ENCODE measurements at regions not wholly inside any gene's neighbourhood (a gene's known extent, or its start where the extent isn't known, plus 50 kb on each side); places are given as distances from the start of the nearest gene placed in this dataset.

DNA sequence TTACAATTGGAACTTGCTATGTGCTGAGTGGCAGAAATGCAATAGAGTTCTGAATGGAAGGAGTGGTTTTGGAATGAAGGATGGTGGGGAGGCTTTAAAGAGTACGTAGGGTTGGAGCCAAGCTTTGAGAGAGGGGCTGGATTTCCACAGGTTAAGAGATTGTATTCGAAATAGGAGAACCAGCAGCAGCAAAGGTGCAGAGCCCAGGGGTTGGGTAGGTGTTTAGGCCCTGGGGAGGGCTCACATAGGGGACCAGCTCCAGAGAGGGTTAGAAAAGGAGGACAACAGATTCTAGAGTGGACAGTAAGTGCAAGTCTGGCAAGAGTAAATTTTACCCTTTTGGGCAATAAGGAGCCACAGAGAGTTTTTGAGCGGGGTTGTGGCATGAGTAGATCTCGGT is 297.2 kb downstream of the RPS24 start:
- Mint-ChIP-seq H3K9me3 (peaks cover 12 to 20% (median 14%) of the 10 kb centered on the region in 3 donors), H3K4me1 (no peaks in the 10 kb centered on the region), H3K27ac (no peak overlapping the region), H3K36me3 (peaks cover 7% of the 10 kb centered on the region), H3K4me3 (no peak overlapping the region), H3K27me3 (peaks cover 0 to 11% of the 10 kb centered on the region in 2 donors)
- DNase-seq, result no peak
- Histone ChIP-seq H3K36me3 (ENCODE audit: control insufficient read depth in 2 of 2, extremely low read depth in 1 of 2, insufficient read depth in 1 of 2, low read length in 1 of 2) (no peaks in the 10 kb centered on the region), H3K9me3 (no peaks in the 10 kb centered on the region), H3K4me3 (ENCODE audit: control insufficient read depth in 1 of 2, extremely low read depth in 1 of 2, low read length in 1 of 2) (no peak overlapping the region), H3K27ac (ENCODE audit: low read length) (no peak overlapping the region), H3K4me1 (ENCODE audit: control insufficient read depth in 1 of 2, extremely low read depth in 1 of 2, insufficient read depth in 2 of 2, low read length in 2 of 2) (no peaks in the 10 kb centered on the region), H3K27me3 (replicated peaks in 1 of 2; ENCODE audit: control insufficient read depth in 2 of 2, extremely low read depth in 1 of 2, insufficient read depth in 2 of 2, low read length in 1 of 2) (peaks cover 0 to 31% of the 10 kb centered on the region in 2 experiments)
- CTCF ChIA-PET, result interaction anchor here in 1 of 2 donors (0.5 kb wide), 1 partner anchor 282 kb away, joined by 6 read pairs; no protein-coding TSS in a partner anchor
- ATAC-seq (replicated peaks in 1 of 4), result no peak
- POLR2A ChIA-PET, result no interaction called here
- 76% methylated on average over 4 of the region's 4 CpGs for WGBS (ENCODE audit: insufficient coverage)

DNA sequence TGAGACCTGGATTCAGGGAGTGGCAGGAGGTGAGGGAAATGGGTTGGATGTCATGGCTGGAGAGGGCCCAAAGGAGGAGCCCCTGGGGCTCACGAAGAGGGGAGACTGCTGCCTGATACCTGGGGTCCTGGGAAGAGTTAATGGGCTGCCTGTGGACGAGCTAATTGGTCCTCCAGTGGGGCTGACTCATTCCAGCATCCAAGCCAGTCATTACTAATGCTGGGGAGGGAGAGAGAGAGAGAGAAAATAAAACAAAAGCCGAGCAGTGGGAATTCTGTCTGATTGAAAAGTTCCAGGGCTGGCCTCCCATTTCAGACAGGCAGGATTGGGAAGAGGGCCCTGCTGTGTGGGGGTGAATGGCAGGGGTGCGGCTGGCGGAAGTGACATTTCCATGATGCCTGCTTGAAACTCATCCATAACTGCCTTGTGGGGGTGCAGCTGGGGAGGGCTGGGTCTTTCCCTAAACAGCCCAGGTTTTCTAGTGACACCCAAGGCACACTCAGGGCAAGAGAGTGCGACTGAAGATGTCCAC is 297.8 kb downstream of the RPS24 start:
- Mint-ChIP-seq H3K27me3 (peaks cover 0 to 11% of the 10 kb centered on the region in 2 donors), H3K4me1 (no peaks in the 10 kb centered on the region), H3K27ac (no peak overlapping the region), H3K36me3 (peaks cover 2% of the 10 kb centered on the region), H3K4me3 (no peak overlapping the region), H3K9me3 (peaks cover 7 to 14% (median 8%) of the 10 kb centered on the region in 3 donors)
- Histone ChIP-seq H3K4me1 (ENCODE audit: control insufficient read depth in 1 of 2, extremely low read depth in 1 of 2, insufficient read depth in 2 of 2, low read length in 2 of 2) (no peaks in the 10 kb centered on the region), H3K4me3 (ENCODE audit: control insufficient read depth in 1 of 2, extremely low read depth in 1 of 2, low read length in 1 of 2) (no peak overlapping the region), H3K36me3 (ENCODE audit: control insufficient read depth in 2 of 2, extremely low read depth in 1 of 2, insufficient read depth in 1 of 2, low read length in 1 of 2) (no peaks in the 10 kb centered on the region), H3K9me3 (no peaks in the 10 kb centered on the region), H3K27ac (ENCODE audit: low read length) (no peak overlapping the region), H3K27me3 (replicated peaks in 1 of 2; ENCODE audit: control insufficient read depth in 2 of 2, extremely low read depth in 1 of 2, insufficient read depth in 2 of 2, low read length in 1 of 2) (peaks cover 0 to 31% of the 10 kb centered on the region in 2 experiments)
- no peak for ATAC-seq (replicated peaks in 1 of 4)
- ChIA-PET CTCF (interaction anchor here in 1 of 2 donors (0.5 kb wide), 1 partner anchor 282 kb away, joined by 6 read pairs; no protein-coding TSS in a partner anchor), POLR2A (no interaction called here)
- DNase-seq, result no peak
- WGBS (ENCODE audit: insufficient coverage), result 91% methylated on average over 1 of the region's 6 CpGs

DNA sequence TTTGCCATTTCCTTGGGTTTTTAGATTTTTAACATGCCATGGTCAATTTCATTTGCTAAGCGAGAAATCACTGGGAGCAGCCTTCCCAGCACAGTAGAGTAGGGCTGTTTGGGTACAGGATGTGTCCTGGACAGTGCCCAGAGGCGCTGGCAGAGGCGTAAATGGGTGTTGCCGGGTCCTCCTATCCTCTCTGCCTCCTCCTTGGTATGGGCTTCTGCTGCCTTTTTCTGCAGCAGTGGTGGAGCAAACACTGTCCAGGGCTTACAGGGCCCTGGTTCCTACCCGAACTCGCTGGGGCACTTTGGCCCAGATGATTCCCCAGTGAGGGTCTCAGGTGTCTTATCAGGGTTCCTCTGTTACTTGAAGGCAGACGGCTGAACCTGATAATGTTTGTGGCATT is 298.3 kb downstream of the RPS24 start:
- Mint-ChIP-seq H3K9me3 (peaks cover 4 to 10% (median 5%) of the 10 kb centered on the region in 3 donors), H3K36me3 (no peaks in the 10 kb centered on the region), H3K27ac (no peak overlapping the region), H3K4me3 (no peak overlapping the region), H3K4me1 (no peaks in the 10 kb centered on the region), H3K27me3 (peaks cover 0 to 11% of the 10 kb centered on the region in 2 donors)
- Histone ChIP-seq H3K9me3 (no peaks in the 10 kb centered on the region), H3K4me3 (ENCODE audit: control insufficient read depth in 1 of 2, extremely low read depth in 1 of 2, low read length in 1 of 2) (no peak overlapping the region), H3K27me3 (replicated peaks in 1 of 2; ENCODE audit: control insufficient read depth in 2 of 2, extremely low read depth in 1 of 2, insufficient read depth in 2 of 2, low read length in 1 of 2) (peaks cover 0 to 31% of the 10 kb centered on the region in 2 experiments), H3K4me1 (ENCODE audit: control insufficient read depth in 1 of 2, extremely low read depth in 1 of 2, insufficient read depth in 2 of 2, low read length in 2 of 2) (no peaks in the 10 kb centered on the region), H3K36me3 (ENCODE audit: control insufficient read depth in 2 of 2, extremely low read depth in 1 of 2, insufficient read depth in 1 of 2, low read length in 1 of 2) (no peaks in the 10 kb centered on the region), H3K27ac (ENCODE audit: low read length) (no peak overlapping the region)
- peak in 1 of 35 experiments; percentile 15 for DNase-seq
- ChIA-PET CTCF (no interaction called here), POLR2A (no interaction called here)
- no peak for ATAC-seq (replicated peaks in 1 of 4)
- 77% methylated on average over 4 of the region's 7 CpGs for WGBS (ENCODE audit: insufficient coverage)

DNA sequence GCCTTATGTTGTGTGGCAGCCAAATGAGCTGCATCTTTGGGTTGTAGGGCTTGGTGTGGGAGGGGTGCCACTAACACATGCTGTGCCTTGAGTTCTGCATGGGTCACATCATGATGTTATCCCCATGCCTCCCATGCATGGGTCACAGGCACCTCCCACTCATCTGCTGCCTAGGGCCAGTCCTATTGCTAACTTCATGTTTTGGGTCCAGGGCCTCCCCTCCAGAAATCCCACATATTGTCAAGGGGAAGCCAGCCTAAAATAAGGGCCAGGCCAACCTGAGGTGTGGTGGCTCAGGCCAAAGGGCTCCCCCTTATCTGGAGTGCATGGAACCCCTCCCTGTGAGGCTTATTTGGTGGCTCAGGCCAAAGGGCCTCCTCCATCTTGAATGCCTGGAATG is 299.0 kb downstream of the RPS24 start:
- Mint-ChIP-seq H3K36me3 (no peaks in the 10 kb centered on the region), H3K27ac (no peak overlapping the region), H3K4me3 (no peak overlapping the region), H3K4me1 (no peaks in the 10 kb centered on the region), H3K9me3 (peaks cover 0 to 6% (median 1%) of the 10 kb centered on the region in 3 donors), H3K27me3 (peaks cover 0 to 11% of the 10 kb centered on the region in 2 donors)
- H3K27me3 ChIP-seq (replicated peaks in 1 of 2; ENCODE audit: control insufficient read depth in 2 of 2, extremely low read depth in 1 of 2, insufficient read depth in 2 of 2, low read length in 1 of 2), result peaks cover 0 to 29% of the 10 kb centered on the region in 2 experiments
- H3K9me3 ChIP-seq, result no peaks in the 10 kb centered on the region
- no peak overlapping the region for H3K4me3 ChIP-seq (ENCODE audit: control insufficient read depth in 1 of 2, extremely low read depth in 1 of 2, low read length in 1 of 2)
- ChIA-PET CTCF (no interaction called here), POLR2A (no interaction called here)
- ATAC-seq (replicated peaks in 1 of 4) (no peak), DNase-seq (no peak)
- H3K36me3 ChIP-seq (ENCODE audit: control insufficient read depth in 2 of 2, extremely low read depth in 1 of 2, insufficient read depth in 1 of 2, low read length in 1 of 2), result no peaks in the 10 kb centered on the region
- H3K27ac ChIP-seq (ENCODE audit: low read length), result no peak overlapping the region
- no peaks in the 10 kb centered on the region for H3K4me1 ChIP-seq (ENCODE audit: control insufficient read depth in 1 of 2, extremely low read depth in 1 of 2, insufficient read depth in 2 of 2, low read length in 2 of 2)

DNA sequence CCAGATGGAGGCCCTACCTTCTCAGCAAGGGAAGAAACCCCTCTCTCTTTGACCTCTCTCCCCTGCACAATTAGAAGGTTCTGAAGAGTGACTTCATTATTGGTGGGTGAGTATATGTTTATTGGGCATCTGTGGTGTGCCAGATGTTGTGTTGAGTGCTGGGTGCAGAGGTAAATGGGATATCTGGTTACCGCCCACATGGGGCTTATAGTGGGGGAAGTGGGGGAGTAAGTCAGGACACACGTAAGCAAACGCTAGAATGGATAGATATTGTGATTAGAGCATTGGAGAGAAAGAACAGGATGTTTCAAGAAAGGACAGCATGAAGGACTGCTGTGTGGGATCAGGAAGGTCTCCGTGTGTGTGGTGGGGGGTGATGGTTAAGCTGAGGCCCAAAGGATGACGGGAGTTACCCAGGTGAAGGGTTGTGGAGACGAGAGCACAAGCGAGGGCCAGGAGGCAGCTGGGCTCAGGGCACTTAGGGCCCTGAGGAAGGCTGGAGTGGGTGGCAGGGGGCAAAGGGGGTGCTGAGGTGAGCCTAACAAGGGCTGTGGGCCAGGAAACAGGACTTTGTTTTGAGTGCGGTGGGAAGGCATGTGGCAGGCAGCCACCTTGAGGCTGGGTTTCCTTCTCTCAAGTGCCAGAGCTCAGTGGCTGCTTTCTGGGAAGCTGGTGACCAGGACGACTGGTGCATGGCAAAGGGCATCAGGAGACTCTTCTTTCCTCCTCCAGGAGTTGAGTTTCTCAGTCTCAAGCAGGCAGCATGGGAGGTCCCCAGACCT is 299.9 kb downstream of the RPS24 start:
- ChIA-PET POLR2A (no interaction called here), CTCF (no interaction called here)
- Histone ChIP-seq H3K4me3 (ENCODE audit: control insufficient read depth in 1 of 2, extremely low read depth in 1 of 2, low read length in 1 of 2) (no peak overlapping the region), H3K27me3 (replicated peaks in 1 of 2; ENCODE audit: control insufficient read depth in 2 of 2, extremely low read depth in 1 of 2, insufficient read depth in 2 of 2, low read length in 1 of 2) (peaks cover 0 to 25% of the 10 kb centered on the region in 2 experiments), H3K36me3 (ENCODE audit: control insufficient read depth in 2 of 2, extremely low read depth in 1 of 2, insufficient read depth in 1 of 2, low read length in 1 of 2) (no peaks in the 10 kb centered on the region), H3K27ac (ENCODE audit: low read length) (no peak overlapping the region), H3K4me1 (ENCODE audit: control insufficient read depth in 1 of 2, extremely low read depth in 1 of 2, insufficient read depth in 2 of 2, low read length in 2 of 2) (no peaks in the 10 kb centered on the region), H3K9me3 (no peaks in the 10 kb centered on the region)
- ATAC-seq (replicated peaks in 1 of 4) (no peak), DNase-seq (peak in 1 of 35 experiments; percentile 19)
- peaks cover 2 to 12% of the 10 kb centered on the region in 2 donors for H3K27me3 Mint-ChIP-seq
- no peaks in the 10 kb centered on the region for H3K36me3 Mint-ChIP-seq
- H3K27ac Mint-ChIP-seq, result no peak overlapping the region
- no peaks in the 10 kb centered on the region for H3K4me1 Mint-ChIP-seq
- H3K4me3 Mint-ChIP-seq, result no peak overlapping the region
- WGBS (ENCODE audit: insufficient coverage), result 89% methylated on average over 9 of the region's 9 CpGs
- peaks cover 0 to 4% (median 0%) of the 10 kb centered on the region in 3 donors for H3K9me3 Mint-ChIP-seq

DNA sequence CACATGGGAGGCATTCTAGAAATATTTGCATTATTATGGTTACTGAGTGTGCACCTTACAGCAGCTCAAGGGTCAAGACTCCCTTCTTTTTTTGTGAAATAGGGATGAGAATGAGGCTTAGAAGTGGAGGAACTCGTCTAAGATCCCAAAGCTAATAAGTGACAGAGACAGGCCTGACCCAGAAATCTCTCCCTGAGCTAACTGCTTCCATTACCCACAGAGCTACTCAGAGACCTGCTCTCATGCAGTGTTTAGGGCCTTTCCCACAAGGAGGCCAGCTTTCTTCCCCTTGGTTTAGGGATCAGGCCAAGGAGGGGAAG is 301.7 kb downstream of the RPS24 start:
- WGBS (ENCODE audit: insufficient coverage), result no CpG with 5 or more reads among the region's 1 CpG
- Histone ChIP-seq H3K9me3 (no peaks in the 10 kb centered on the region), H3K36me3 (ENCODE audit: control insufficient read depth in 2 of 2, extremely low read depth in 1 of 2, insufficient read depth in 1 of 2, low read length in 1 of 2) (no peaks in the 10 kb centered on the region), H3K27me3 (replicated peaks in 1 of 2; ENCODE audit: control insufficient read depth in 2 of 2, extremely low read depth in 1 of 2, insufficient read depth in 2 of 2, low read length in 1 of 2) (peaks cover 0 to 24% of the 10 kb centered on the region in 2 experiments), H3K27ac (ENCODE audit: low read length) (no peak overlapping the region), H3K4me3 (ENCODE audit: control insufficient read depth in 1 of 2, extremely low read depth in 1 of 2, low read length in 1 of 2) (no peak overlapping the region), H3K4me1 (ENCODE audit: control insufficient read depth in 1 of 2, extremely low read depth in 1 of 2, insufficient read depth in 2 of 2, low read length in 2 of 2) (no peaks in the 10 kb centered on the region)
- ChIA-PET POLR2A (no interaction called here), CTCF (no interaction called here)
- no peaks in the 10 kb centered on the region for H3K9me3 Mint-ChIP-seq
- H3K4me1 Mint-ChIP-seq, result no peaks in the 10 kb centered on the region
- no peaks in the 10 kb centered on the region for H3K36me3 Mint-ChIP-seq
- H3K27ac Mint-ChIP-seq, result no peak overlapping the region
- H3K27me3 Mint-ChIP-seq, result peaks cover 9 to 10% of the 10 kb centered on the region in 2 donors
- no peak overlapping the region for H3K4me3 Mint-ChIP-seq
- DNase-seq (peak in 1 of 35 experiments; percentile 21), ATAC-seq (replicated peaks in 1 of 4) (no peak)

Data from T-cell (primary cell).